ENCODE measurements at regions not wholly inside any gene's neighbourhood (a gene's known extent, or its start where the extent isn't known, plus 50 kb on each side); places are given as distances from the start of the nearest gene placed in this dataset.
A peak's percentile ranks its signal among the peaks of the same experiment; 100 is the strongest.

DNA sequence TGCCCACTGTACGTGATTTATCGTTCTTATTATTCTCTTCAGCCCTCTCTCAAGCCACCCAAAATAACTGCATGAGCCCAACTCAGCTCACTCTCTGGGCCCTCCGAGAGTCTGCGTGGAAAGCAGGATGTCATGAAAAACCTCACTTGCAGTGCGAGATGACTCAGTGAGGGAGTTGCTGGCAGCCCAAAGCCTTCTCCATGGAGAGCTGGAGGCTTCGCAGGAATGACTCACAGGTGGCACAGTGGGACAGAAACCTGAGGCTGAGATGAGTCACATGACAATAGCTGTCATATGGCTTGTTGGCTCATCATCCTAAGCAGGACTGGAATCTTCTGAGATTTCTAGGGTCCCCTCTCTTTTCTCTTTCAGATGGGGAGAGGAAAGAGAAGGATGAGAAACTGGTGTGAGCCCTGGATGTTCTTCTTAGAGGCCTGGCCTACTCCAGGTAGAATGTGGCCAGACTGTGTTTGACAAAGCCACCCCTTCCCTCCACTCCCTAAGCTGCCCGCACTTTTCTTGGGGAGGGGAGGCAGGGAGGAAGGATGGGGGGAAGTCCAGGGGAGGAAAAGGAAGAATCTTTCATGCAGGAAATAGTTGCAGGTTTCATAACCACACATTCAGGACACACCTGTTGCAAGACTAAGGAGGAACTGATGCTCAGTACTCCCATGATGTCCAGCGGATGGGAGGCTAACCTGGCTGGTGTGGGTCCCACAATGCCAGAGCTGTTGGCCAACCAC is 160.6 kb upstream of the RPL38 start:
- ChIA-PET POLR2A (interaction anchor here (0.7 kb wide), 3 partner anchors 42 to 835 kb away, joined by 3 to 4 read pairs (median 3); no protein-coding TSS in a partner anchor), CTCF (interaction anchor here (0.6 to 1.1 kb wide), 4 partner anchors 36 to 159 kb away, joined by 3 to 5 read pairs (median 4); no protein-coding TSS in a partner anchor)
- peak overlapping the region; percentile 58 for H3K27ac Mint-ChIP-seq
- no peak overlapping the region for H3K4me3 Mint-ChIP-seq
- intact Hi-C loops (cut with DNase I, micrococcal nuclease), result loop anchor here in 1 of 2 experiments (2.0 kb wide), 1 partner anchor 34 kb away; no protein-coding TSS in a partner anchor
- H3K4me1 Mint-ChIP-seq, result peaks cover 9% of the 10 kb centered on the region
- H3K27me3 Mint-ChIP-seq, result peaks cover 3% of the 10 kb centered on the region
- ATAC-seq (peak; percentile 99), DNase-seq (peak; percentile 81)
- H3K9me3 Mint-ChIP-seq (ENCODE audit: low read depth), result no peaks in the 10 kb centered on the region
- no peaks in the 10 kb centered on the region for H3K36me3 Mint-ChIP-seq (ENCODE audit: low read depth)

DNA sequence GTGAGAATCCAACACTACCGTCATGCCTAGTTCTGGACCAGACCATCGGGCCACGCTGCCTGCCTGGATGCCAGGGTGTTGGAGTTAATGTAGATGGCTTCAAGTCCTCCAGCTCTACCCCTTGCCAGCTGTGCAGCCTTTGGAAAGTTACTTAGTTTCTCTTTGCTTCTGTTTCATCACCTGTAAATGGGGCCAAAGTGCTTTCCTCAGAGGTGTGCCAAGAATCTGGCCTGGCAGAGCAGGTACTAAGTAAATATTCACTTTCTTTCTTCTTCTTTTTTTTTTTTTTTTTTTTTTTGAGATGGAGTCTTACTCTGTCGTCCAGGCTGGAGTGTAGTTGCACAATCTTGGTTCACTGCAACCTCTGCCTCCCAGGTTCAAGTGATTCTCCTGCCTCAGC is 159.5 kb upstream of the RPL38 start:
- H3K36me3 Mint-ChIP-seq (ENCODE audit: low read depth), result no peaks in the 10 kb centered on the region
- DNase-seq, result no peak
- H3K4me1 Mint-ChIP-seq, result peaks cover 9% of the 10 kb centered on the region
- no peak overlapping the region for H3K27ac Mint-ChIP-seq
- no peaks in the 10 kb centered on the region for H3K9me3 Mint-ChIP-seq (ENCODE audit: low read depth)
- H3K27me3 Mint-ChIP-seq, result peaks cover 4% of the 10 kb centered on the region
- intact Hi-C loops (cut with DNase I, micrococcal nuclease), result loop anchor here in 1 of 2 experiments (2.0 kb wide), 1 partner anchor 35 kb away; no protein-coding TSS in a partner anchor
- ChIA-PET POLR2A (no interaction called here), CTCF (interaction anchor here (0.6 to 0.9 kb wide), 4 partner anchors 148 to 1425 kb away, joined by 3 read pairs; no protein-coding TSS in a partner anchor)
- ATAC-seq, result no peak
- no peak overlapping the region for H3K4me3 Mint-ChIP-seq

DNA sequence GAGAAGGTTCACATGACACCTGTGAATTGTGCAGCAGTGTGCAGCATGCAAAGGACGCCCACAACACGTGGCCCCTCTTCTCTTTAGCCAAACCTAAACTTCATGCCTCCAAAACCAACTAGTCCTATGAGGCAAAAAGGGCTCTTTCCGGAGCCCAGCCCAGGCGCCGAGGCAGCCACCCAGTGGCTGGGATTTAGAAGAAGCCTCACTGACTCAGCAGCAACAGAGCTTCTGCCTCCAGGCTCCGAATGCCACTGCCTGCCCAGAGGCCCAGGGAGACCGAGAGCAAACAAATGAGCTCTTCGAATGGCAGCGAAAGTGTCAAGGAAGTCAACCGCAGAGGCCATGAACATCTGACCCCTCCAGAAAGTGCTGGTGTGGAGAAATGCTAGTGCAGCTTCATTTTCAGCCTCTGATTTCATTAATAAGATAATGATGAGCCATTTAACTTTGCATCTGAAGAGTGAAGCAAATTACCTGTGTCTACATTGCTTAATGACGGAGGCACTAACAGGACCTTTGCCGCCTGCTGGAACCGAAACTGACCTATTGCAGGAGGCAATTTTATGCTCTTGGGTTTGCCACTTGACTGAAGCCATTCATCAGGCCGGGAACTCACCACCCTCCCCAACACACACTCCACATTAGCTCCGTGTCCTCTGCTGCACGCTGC is 157.7 kb upstream of the RPL38 start:
- Mint-ChIP-seq H3K27me3 (peaks cover 6% of the 10 kb centered on the region), H3K36me3 (ENCODE audit: low read depth) (no peaks in the 10 kb centered on the region), H3K9me3 (ENCODE audit: low read depth) (no peaks in the 10 kb centered on the region), H3K4me3 (no peak overlapping the region), H3K4me1 (peaks cover 9% of the 10 kb centered on the region), H3K27ac (no peak overlapping the region)
- no peak for ATAC-seq
- intact Hi-C loops (cut with DNase I, micrococcal nuclease), result no loop called here
- ChIA-PET CTCF (no interaction called here), POLR2A (no interaction called here)
- DNase-seq, result no peak

DNA sequence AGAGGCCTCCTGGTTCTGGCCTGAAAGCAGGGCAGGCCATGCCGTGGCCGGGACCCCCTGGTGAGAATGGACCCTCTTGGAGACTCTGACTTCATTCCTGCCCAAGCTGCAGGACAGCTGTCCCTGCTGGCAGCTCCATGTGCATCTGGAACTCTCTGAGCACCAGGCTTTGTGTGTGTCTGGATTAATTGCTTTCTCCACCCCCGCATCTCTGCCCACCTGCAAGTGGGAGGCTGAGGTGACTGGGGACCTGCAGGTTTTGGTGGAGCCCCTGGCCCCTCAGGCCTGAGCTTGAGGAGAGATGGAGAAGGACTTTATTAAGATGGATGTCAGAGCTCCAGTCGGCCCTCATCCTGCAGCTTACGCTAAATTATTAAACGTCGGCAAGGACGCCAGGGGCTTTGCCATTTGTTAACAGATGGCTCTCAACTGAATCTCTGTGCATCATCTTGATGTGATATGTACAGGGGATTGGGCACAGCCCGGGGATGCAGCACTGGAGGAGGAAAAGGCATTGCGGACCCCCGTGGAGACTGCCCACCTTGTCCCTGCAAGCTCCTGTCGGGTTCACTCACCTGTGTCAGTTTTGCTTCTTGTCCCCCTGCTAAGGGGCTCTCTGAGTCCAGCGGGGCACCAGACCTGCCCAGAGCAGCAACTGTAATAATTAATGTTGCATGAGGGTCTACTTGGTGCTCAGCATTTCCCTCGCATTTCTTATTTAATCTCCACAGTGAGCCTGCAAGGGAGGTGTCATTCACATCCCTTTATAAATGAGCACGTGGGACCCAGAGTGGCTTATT is 154.1 kb upstream of the RPL38 start:
- no peaks in the 10 kb centered on the region for H3K36me3 Mint-ChIP-seq (ENCODE audit: low read depth)
- DNase-seq (no peak), ATAC-seq (no peak)
- H3K27me3 Mint-ChIP-seq, result peaks cover 12% of the 10 kb centered on the region
- intact Hi-C loops (cut with DNase I, micrococcal nuclease), result no loop called here
- no peaks in the 10 kb centered on the region for H3K4me1 Mint-ChIP-seq
- ChIA-PET CTCF (interaction anchor here (0.7 to 1.4 kb wide), 3 partner anchors 18 to 78 kb away, joined by 3 to 5 read pairs (median 4); no protein-coding TSS in a partner anchor), POLR2A (no interaction called here)
- H3K9me3 Mint-ChIP-seq (ENCODE audit: low read depth), result no peaks in the 10 kb centered on the region
- no peak overlapping the region for H3K4me3 Mint-ChIP-seq
- H3K27ac Mint-ChIP-seq, result no peak overlapping the region

DNA sequence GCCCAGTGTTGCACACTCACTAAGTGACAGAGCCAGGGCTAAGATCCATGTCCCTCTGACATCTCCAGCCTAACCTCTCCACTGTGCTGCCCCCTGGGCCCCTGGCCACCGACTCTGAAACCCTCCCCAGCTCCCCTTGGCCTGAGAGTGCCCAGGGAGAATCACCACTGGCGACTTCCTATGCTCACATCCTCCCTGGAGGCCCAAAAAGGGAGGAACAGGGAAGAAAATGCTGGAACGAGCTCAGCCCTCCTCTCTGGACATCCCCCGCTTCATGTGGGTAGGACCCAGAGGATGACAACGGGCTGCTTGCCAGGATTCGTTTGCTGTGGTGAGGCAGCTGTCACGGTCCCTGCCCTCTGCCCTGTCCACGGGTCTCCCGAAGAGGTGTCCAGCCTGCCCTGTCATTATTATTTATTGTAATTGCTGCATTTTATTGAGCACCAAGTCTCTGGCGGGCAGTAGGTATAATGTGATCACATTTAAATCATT is 153.5 kb upstream of the RPL38 start:
- ChIA-PET POLR2A (no interaction called here), CTCF (interaction anchor here (1.4 kb wide), 1 partner anchor 79 kb away, joined by 5 read pairs; no protein-coding TSS in a partner anchor)
- intact Hi-C loops (cut with DNase I, micrococcal nuclease), result no loop called here
- no peak for DNase-seq
- H3K9me3 Mint-ChIP-seq (ENCODE audit: low read depth), result no peaks in the 10 kb centered on the region
- H3K4me3 Mint-ChIP-seq, result no peak overlapping the region
- no peaks in the 10 kb centered on the region for H3K36me3 Mint-ChIP-seq (ENCODE audit: low read depth)
- no peak for ATAC-seq
- H3K27me3 Mint-ChIP-seq, result peaks cover 12% of the 10 kb centered on the region
- H3K27ac Mint-ChIP-seq, result no peak overlapping the region
- H3K4me1 Mint-ChIP-seq, result no peaks in the 10 kb centered on the region

DNA sequence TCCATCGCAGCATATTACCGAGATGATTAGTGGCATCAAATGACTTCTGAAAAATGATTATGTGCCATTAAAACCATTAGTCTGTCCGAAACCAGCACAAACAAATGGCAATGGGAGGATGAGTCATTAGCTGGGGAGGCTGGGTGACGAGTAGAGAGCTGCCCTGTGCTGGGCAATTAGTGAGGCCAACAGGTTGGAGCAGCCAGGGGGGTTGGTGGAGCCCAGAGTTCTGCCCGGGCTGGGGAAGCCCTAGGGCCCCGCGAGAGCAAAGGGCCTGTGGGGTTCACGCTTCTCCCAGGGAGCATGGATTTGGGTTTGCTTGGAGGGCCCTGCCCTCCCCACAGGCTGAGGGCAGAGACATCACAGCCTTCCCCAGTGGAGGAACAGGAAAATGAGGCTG is 152.1 kb upstream of the RPL38 start:
- intact Hi-C loops (cut with DNase I, micrococcal nuclease), result no loop called here
- ChIA-PET CTCF (no interaction called here), POLR2A (no interaction called here)
- no peaks in the 10 kb centered on the region for H3K36me3 Mint-ChIP-seq (ENCODE audit: low read depth)
- H3K4me1 Mint-ChIP-seq, result no peaks in the 10 kb centered on the region
- H3K9me3 Mint-ChIP-seq (ENCODE audit: low read depth), result no peaks in the 10 kb centered on the region
- H3K27me3 Mint-ChIP-seq, result peaks cover 12% of the 10 kb centered on the region
- no peak overlapping the region for H3K4me3 Mint-ChIP-seq
- no peak for ATAC-seq
- no peak for DNase-seq
- no peak overlapping the region for H3K27ac Mint-ChIP-seq

DNA sequence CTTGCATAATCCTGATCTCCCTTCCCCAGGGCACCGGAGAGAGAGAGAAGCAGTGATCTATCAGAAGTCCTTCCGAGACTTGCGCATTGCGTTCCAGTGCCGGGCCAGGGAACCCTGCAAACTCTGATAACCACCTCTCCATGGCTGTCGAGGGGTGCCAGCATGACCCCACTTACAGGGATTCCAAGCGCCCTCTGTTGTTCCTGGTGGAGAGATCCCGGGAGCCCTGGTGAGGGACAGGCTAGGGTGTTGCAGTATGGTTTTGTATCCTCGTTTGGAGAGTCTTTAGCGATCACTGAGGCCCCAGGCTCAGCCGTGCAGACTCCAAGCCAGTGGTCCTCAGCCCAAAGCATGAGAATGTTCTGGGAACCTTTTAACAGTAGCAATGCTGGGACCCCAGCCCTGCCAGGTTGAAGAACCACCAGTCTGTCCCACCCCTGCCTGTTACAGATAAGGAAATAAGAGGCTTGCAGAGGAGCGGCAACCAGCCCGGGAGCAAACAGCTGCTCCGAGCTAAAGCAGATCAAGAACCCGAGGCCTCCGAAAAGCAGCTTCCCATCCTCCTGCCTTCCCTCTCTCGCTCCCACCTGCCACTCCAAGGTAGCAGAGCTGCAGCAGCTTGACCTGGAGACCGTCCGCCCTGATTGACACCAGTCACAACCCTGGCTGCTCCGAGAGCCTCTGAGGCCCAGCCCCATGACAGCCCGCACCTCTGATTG is 150.3 kb upstream of the RPL38 start:
- Mint-ChIP-seq H3K36me3 (ENCODE audit: low read depth) (no peaks in the 10 kb centered on the region), H3K9me3 (ENCODE audit: low read depth) (no peaks in the 10 kb centered on the region), H3K4me3 (no peak overlapping the region), H3K4me1 (no peaks in the 10 kb centered on the region), H3K27me3 (peaks cover 8% of the 10 kb centered on the region), H3K27ac (no peak overlapping the region)
- ChIA-PET CTCF (interaction anchor here (0.6 kb wide), 1 partner anchor 407 kb away, joined by 3 read pairs; no protein-coding TSS in a partner anchor), POLR2A (no interaction called here)
- intact Hi-C loops (cut with DNase I, micrococcal nuclease), result no loop called here
- ATAC-seq (no peak), DNase-seq (no peak)

DNA sequence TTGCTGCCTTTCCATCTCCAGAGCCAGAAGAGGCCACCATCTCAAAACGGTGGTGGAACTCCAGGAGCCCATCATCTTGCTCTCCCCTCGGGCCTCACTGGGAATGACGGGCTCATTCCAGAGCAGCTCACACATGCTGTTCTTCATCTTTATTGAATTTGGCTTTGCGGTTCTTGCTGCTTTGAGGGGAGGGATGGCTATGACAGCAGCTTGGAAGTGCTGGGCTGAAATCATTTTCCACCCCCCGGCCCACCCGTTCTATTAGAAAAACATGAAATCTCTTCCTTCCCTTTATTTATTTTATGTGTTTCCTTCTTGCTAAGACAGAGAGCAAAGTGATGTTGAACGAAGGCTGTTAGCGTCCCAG is 149.8 kb upstream of the RPL38 start:
- Mint-ChIP-seq H3K4me3 (no peak overlapping the region), H3K36me3 (ENCODE audit: low read depth) (no peaks in the 10 kb centered on the region), H3K27me3 (peaks cover 11% of the 10 kb centered on the region), H3K27ac (no peak overlapping the region), H3K4me1 (no peaks in the 10 kb centered on the region), H3K9me3 (ENCODE audit: low read depth) (no peaks in the 10 kb centered on the region)
- ChIA-PET POLR2A (no interaction called here), CTCF (no interaction called here)
- DNase-seq, result no peak
- ATAC-seq, result no peak
- intact Hi-C loops (cut with DNase I, micrococcal nuclease), result no loop called here

DNA sequence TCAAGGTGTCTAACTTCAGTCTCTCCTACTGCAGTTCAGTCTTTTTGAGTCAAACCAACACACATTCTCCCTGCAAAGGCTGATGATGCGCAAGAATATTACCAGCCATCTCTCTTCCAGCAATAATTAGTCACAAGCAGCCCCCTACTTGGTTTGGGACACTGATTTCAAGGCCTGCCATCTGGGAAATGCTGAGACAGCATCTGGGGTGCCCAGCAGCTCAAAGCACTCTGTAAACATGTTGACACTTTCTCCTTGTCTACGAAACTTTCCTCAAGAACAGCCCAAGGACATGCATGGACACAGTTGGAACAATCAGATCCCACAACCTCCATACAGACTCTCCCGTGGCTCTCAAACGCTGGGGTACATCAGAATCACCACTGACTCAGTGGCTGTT is 149.2 kb upstream of the RPL38 start:
- POLR2A ChIA-PET, result no interaction called here

DNA sequence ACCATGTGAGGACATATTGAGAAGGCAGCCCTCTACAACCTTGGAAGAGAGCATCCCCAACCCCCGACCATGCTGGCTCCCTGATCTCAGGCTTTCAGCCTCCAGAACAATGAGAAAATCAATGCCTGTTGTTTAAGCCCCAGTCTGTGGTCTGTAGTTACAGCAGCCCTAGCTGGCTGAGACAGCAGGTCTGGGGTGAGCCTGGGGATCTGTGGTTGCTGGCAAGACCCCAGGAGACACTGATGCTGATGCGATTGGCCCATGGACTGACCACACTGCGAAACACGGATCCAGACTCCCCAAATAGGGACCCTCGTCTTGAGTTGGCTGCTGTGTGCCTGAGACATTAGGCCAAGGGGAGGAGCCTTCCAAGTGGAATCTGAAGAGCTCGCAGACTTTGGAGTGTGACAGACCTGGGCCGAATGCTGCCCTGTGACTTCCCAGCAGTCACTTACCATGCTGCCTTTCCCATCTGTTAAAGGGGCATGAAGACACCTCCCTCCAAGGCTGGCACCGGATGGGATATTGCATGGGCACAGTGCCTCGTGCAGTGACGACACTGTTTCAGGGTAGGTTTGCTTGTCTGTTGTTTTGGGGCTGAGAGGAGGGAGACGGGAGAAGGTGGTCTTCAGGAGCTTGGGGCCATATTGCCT is 147.8 kb upstream of the RPL38 start:
- Mint-ChIP-seq H3K9me3 (ENCODE audit: low read depth) (no peaks in the 10 kb centered on the region), H3K27ac (no peak overlapping the region), H3K27me3 (peaks cover 17% of the 10 kb centered on the region), H3K4me3 (no peak overlapping the region), H3K4me1 (no peaks in the 10 kb centered on the region), H3K36me3 (ENCODE audit: low read depth) (no peaks in the 10 kb centered on the region)
- CTCF ChIA-PET, result no interaction called here
- DNase-seq, result no peak
- POLR2A ChIA-PET, result no interaction called here
- no peak for ATAC-seq
- intact Hi-C loops (cut with DNase I, micrococcal nuclease), result no loop called here

More for the DNA sequence above, 149.2 kb upstream of the RPL38 start:
- no peak for DNase-seq
- ATAC-seq, result no peak
- H3K27me3 Mint-ChIP-seq, result peaks cover 15% of the 10 kb centered on the region
- CTCF ChIA-PET, result interaction anchor here (0.7 kb wide), 1 partner anchor 64 kb away, joined by 3 read pairs; no protein-coding TSS in a partner anchor
- H3K27ac Mint-ChIP-seq, result no peak overlapping the region
- intact Hi-C loops (cut with DNase I, micrococcal nuclease), result no loop called here
- no peak overlapping the region for H3K4me3 Mint-ChIP-seq
- no peaks in the 10 kb centered on the region for H3K4me1 Mint-ChIP-seq
- no peaks in the 10 kb centered on the region for H3K36me3 Mint-ChIP-seq (ENCODE audit: low read depth)
- H3K9me3 Mint-ChIP-seq (ENCODE audit: low read depth), result no peaks in the 10 kb centered on the region

Measured in activated CD4-positive, alpha-beta T cell treated with anti-CD3 and anti-CD28 coated beads for 36 hours (primary cell).